IMR-90 (cell line): ENCODE measurements at regions not wholly inside any gene's neighbourhood (a gene's known extent, or its start where the extent isn't known, plus 50 kb on each side); places are given as distances from the start of the nearest gene placed in this dataset.
A peak's percentile ranks its signal among the peaks of the same experiment; 100 is the strongest.

Experiments
- ATAC-seq: fragments of 200-7000 bp; cut with Tn5 transposase; 2 replicates; pipeline ENCODE4 v1.9.1; 2020; ENCODE audit warnings: low read depth, mild to moderate bottlenecking, moderate library complexity
- BruUV-seq: library from RNA; stranded (reverse); fragments of 400-500 nt; replicated peaks from 2 replicates; lab custom pipeline; 2021; lab: Mats Ljungman, UMichigan
- CTCF ChIA-PET: fragments of 300-600 bp; formaldehyde crosslinking; extraction: SDS; loops from one replicate; lab custom pipeline; 2021; ENCODE audit warnings: antibody characterized with exemption; lab: Yijun Ruan, JAX
- POLR2A ChIA-PET: fragments of 300-600 bp; sonication (Branson Sonifier 250); formaldehyde crosslinking; loops from one replicate; lab custom pipeline; 2022; ENCODE audit warnings: antibody characterized with exemption; ENCODE audit not compliant: unreplicated experiment; lab: Charles Lee
- DNase-seq: peaks from one replicate; pipeline ENCODE4 v3.0.0; 2013
- H2AFZ ChIP-seq: replicated peaks from 2 replicates; pipeline ENCODE3; 2013; ENCODE audit warnings: low read length, mild to moderate bottlenecking; ENCODE audit not compliant: poor library complexity
- H2AK5ac ChIP-seq: 2 replicates; pipeline ENCODE4 v1.6.1; 2013; ENCODE audit warnings: low read depth, low read length, inconsistent platforms
- H2AK9ac ChIP-seq: replicated peaks from 2 replicates; pipeline ENCODE3; 2013; ENCODE audit warnings: mild to moderate bottlenecking, low read depth, low read length, moderate library complexity; ENCODE audit not compliant: poor library complexity
- H2BK120ac ChIP-seq: 2 replicates; pipeline ENCODE4 v1.6.1; 2013; ENCODE audit warnings: low read depth, low read length, inconsistent platforms
- H2BK15ac ChIP-seq: 3 replicates; pipeline ENCODE4 v1.6.1; 2013; ENCODE audit warnings: low read depth, low read length, inconsistent platforms
- H2BK20ac ChIP-seq: 2 replicates; pipeline ENCODE4 v1.6.1; 2013; ENCODE audit warnings: low read depth, mild to moderate bottlenecking, inconsistent platforms, low read length, moderate library complexity
- H2BK5ac ChIP-seq: 2 replicates; pipeline ENCODE4 v1.6.1; 2013; ENCODE audit warnings: mild to moderate bottlenecking, low read depth, low read length, inconsistent platforms; ENCODE audit not compliant: poor library complexity, severe bottlenecking
- H3K14ac ChIP-seq: replicated peaks from 2 replicates; pipeline ENCODE4 v1.6.1; 2013; ENCODE audit warnings: low read depth, low read length, inconsistent platforms
- H3K18ac ChIP-seq: 2 replicates; pipeline ENCODE4 v1.6.1; 2013; ENCODE audit warnings: low read depth, low read length, control low read depth
- H3K23ac ChIP-seq: 2 replicates; pipeline ENCODE4 v1.6.1; 2013; ENCODE audit warnings: low read depth, low read length, inconsistent platforms
- H3K27ac ChIP-seq: 2 replicates; pipeline ENCODE4 v1.5.1; 2013; ENCODE audit warnings: mild to moderate bottlenecking, control low read depth, low read length; ENCODE audit not compliant: insufficient read depth
- H3K27me3 ChIP-seq: 2 replicates; pipeline ENCODE4 v1.6.1; 2013; ENCODE audit warnings: low read length; ENCODE audit not compliant: control insufficient read depth, insufficient read depth
- H3K36me3 ChIP-seq: 2 replicates; pipeline ENCODE4 v1.6.1; 2013; ENCODE audit warnings: low read length, mixed read lengths; ENCODE audit not compliant: control insufficient read depth, insufficient read depth
- H3K4ac ChIP-seq: 2 replicates; pipeline ENCODE4 v1.6.1; 2013; ENCODE audit warnings: low read depth, low read length, inconsistent platforms
- H3K4me1 ChIP-seq: 2 replicates; pipeline ENCODE4 v1.6.1; 2013; ENCODE audit warnings: low read length, mixed read lengths; ENCODE audit not compliant: control insufficient read depth, insufficient read depth
- H3K4me2 ChIP-seq: 2 replicates; pipeline ENCODE4 v1.6.1; 2013; ENCODE audit warnings: low read depth, mild to moderate bottlenecking, control low read depth, low read length, moderate library complexity
- H3K4me3 ChIP-seq: 2 replicates; pipeline ENCODE4 v1.5.1; 2013; ENCODE audit warnings: low read depth, mild to moderate bottlenecking, control low read depth, low read length, moderate library complexity; ENCODE audit not compliant: insufficient read depth
- H3K56ac ChIP-seq: 2 replicates; pipeline ENCODE4 v1.6.1; 2013; ENCODE audit warnings: low read length, inconsistent platforms; ENCODE audit not compliant: insufficient read depth; ENCODE audit errors: extremely low read depth
- H3K79me1 ChIP-seq, 2 experiments: 2 replicates each; pipeline ENCODE4 v1.6.1; 2013; ENCODE audit warnings: low read length in 2 of 2, inconsistent platforms in 1 of 2, low read depth in 1 of 2
- H3K9ac ChIP-seq: 2 replicates; pipeline ENCODE4 v1.6.1; 2013; ENCODE audit warnings: low read depth, low read length, control low read depth
- H3K9me1 ChIP-seq: 2 replicates; pipeline ENCODE4 v1.6.1; 2013; ENCODE audit warnings: low read length, inconsistent platforms; ENCODE audit not compliant: insufficient read depth
- H3K9me3 ChIP-seq: 2 replicates; pipeline ENCODE4 v1.6.1; 2013; ENCODE audit warnings: low read length; ENCODE audit not compliant: control insufficient read depth, insufficient read depth
- H4K20me1 ChIP-seq: 2 replicates; pipeline ENCODE4 v1.6.1; 2013; ENCODE audit warnings: low read length, inconsistent platforms; ENCODE audit not compliant: insufficient read depth
- H4K5ac ChIP-seq: 2 replicates; pipeline ENCODE4 v1.6.1; 2013; ENCODE audit warnings: mild to moderate bottlenecking, low read depth, low read length, control low read depth
- H4K8ac ChIP-seq, 2 experiments: 2 replicates each; pipeline ENCODE4 v1.6.1; 2013; ENCODE audit warnings: low read depth in 2 of 2, low read length in 2 of 2, control low read depth in 1 of 2, inconsistent platforms in 1 of 2
- H4K91ac ChIP-seq: 2 replicates; pipeline ENCODE4 v1.6.1; 2013; ENCODE audit warnings: low read depth, low read length, inconsistent platforms; ENCODE audit not compliant: insufficient read depth
- CEBPB ChIP-seq: IDR thresholded peaks from 2 replicates; pipeline ENCODE4 v1.6.1; 2012; ENCODE audit warnings: low read depth, low read length, improper control_type of control experiment
- CTCF ChIP-seq: conservative IDR thresholded peaks from 2 replicates; pipeline ENCODE4 v1.5.1; 2012; ENCODE audit warnings: mild to moderate bottlenecking, low read depth, low read length, improper control_type of control experiment
- MAFK ChIP-seq: IDR thresholded peaks from 2 replicates; pipeline ENCODE4 v1.6.1; 2012; ENCODE audit warnings: low read depth, low read length, improper control_type of control experiment
- MXI1 ChIP-seq: IDR thresholded peaks from 2 replicates; pipeline ENCODE4 v1.6.1; 2012; ENCODE audit warnings: low read depth, mild to moderate bottlenecking, low read length, moderate library complexity, borderline replicate concordance
- RAD21 ChIP-seq: IDR thresholded peaks from 2 replicates; pipeline ENCODE4 v1.6.1; 2012; ENCODE audit warnings: low read length, improper control_type of control experiment
- SMC3 ChIP-seq: fragments of 150-350 bp; IDR thresholded peaks from 2 replicates; pipeline ENCODE4 v1.6.1; 2016; ENCODE audit warnings: low read depth, mild to moderate bottlenecking, antibody characterized with exemption, low read length, moderate library complexity
- WGBS, 2 experiments: methylation state at CpG; one replicate each; pipeline versions ENCODE4 v1.1.5 to v1.1.7; 2013; ENCODE audit warnings: missing lambda C conversion rate in 2 of 2; ENCODE audit not compliant: insufficient read length in 1 of 2; ENCODE audit errors: extremely low coverage in 2 of 2; 5-methylcytosine and 5-hydroxymethylcytosine counted together
- dilution Hi-C: fragments of 300-500 bp; cut with HindIII; formaldehyde crosslinking; loops from one replicate; pipeline ENCODE4 v1.14.3; 2018; ENCODE audit warnings: low sequenced_read_pairs; ENCODE audit not compliant: unreplicated experiment
- in situ Hi-C: fragments of 300-500 bp; cut with MboI; formaldehyde crosslinking; loops from 3 replicates; pipeline ENCODE4 v1.14.3; 2019; ENCODE audit warnings: low sequenced_read_pairs, inconsistent platforms, mixed read lengths
- intact Hi-C: fragments of 100-400 bp; cut with micrococcal nuclease; formaldehyde crosslinking; loops from 2 replicates; pipeline ENCODE4 v1.10.0; 2022

- no peak overlapping the region for H3K56ac ChIP-seq
- H4K8ac ChIP-seq, result no peak overlapping the region
- WGBS, 2 experiments, result 10% methylated on average over 2 of the region's 7 CpGs; no CpG with 5 or more reads in 1 of the 2 experiments
- CTCF ChIA-PET, result interaction anchor here (0.7 to 1.2 kb wide), 2 partner anchors 174 to 180 kb away, joined by 3 read pairs; no protein-coding TSS in a partner anchor
- H2BK5ac ChIP-seq, result no peak overlapping the region
- H4K20me1 ChIP-seq, result no peaks in the 10 kb centered on the region
- no peak overlapping the region for H3K14ac ChIP-seq
- dilution Hi-C loops (no loop called here), in situ Hi-C loops (no loop called here), intact Hi-C loops (loop anchor here (1.0 kb wide), 2 partner anchors 131 to 180 kb away; no protein-coding TSS in a partner anchor)
- peaks cover 8% of the 10 kb centered on the region for H3K27me3 ChIP-seq
- H3K4me2 ChIP-seq, result peak overlapping the region; percentile 44; the same call in 1 of the 2 replicates
- no peak overlapping the region for H3K4ac ChIP-seq
- H3K9me3 ChIP-seq, result no peaks in the 10 kb centered on the region
- no peaks in the 10 kb centered on the region for H3K79me1 ChIP-seq
- no peak overlapping the region for H2AK9ac ChIP-seq
- H2BK120ac ChIP-seq, result no peak overlapping the region
- no peak overlapping the region for H3K18ac ChIP-seq
- no TSS peak for BruUV-seq
- peak; percentile 82 for ATAC-seq
- H2BK15ac ChIP-seq, result no peak overlapping the region
- H4K5ac ChIP-seq, result no peak overlapping the region
- H3K36me3 ChIP-seq, result no peaks in the 10 kb centered on the region
- no peak overlapping the region for H2AFZ ChIP-seq
- TF ChIP-seq CEBPB (no peak), MXI1 (no peak), CTCF (peak; percentile 50), SMC3 (0 out of 2 replicates have a peak, but pooled peaks have one; percentile 17), RAD21 (peak; percentile 57), MAFK (no peak)
- no peaks in the 10 kb centered on the region for H3K9me1 ChIP-seq
- H4K91ac ChIP-seq, result no peak overlapping the region
- POLR2A ChIA-PET, result no interaction called here
- no peak overlapping the region for H3K23ac ChIP-seq
- H3K27ac ChIP-seq, result no peak overlapping the region
- no peak overlapping the region for H3K9ac ChIP-seq
- peak; percentile 47 for DNase-seq
- no peak overlapping the region for H2BK20ac ChIP-seq
- H2AK5ac ChIP-seq, result no peak overlapping the region
- no peaks in the 10 kb centered on the region for H3K4me1 ChIP-seq
- H3K4me3 ChIP-seq, result no peak overlapping the region
Measured at GRCh38 chrX:70998411-70999027, 67.6 kb upstream of the SLC7A3 start.
